K562 (cell line): ENCODE measurements at regions not wholly inside any gene's neighbourhood (a gene's known extent, or its start where the extent isn't known, plus 50 kb on each side); places are given as distances from the start of the nearest gene placed in this dataset.

Experiments used
- ATAC-seq: fragments of 200-7000 bp; cut with Tn5 transposase; 3 replicates; pipeline ENCODE4 v1.9.1; 2020; ENCODE audit warnings: moderate library complexity
- BruUV-seq: library from RNA; stranded (reverse); fragments of 400-500 nt; replicated peaks from 2 replicates; lab custom pipeline; 2021; lab: Mats Ljungman, UMichigan
- CTCF ChIA-PET: fragments of 300-600 bp; formaldehyde crosslinking; extraction: SDS; loops from one replicate; lab custom pipeline; 2021; ENCODE audit warnings: low intra/inter-chr PET ratio; lab: Yijun Ruan, JAX
- POLR2A ChIA-PET: fragments of 300-600, 350-650 bp; sonication (Branson Sonifier 250); formaldehyde crosslinking; extraction: SDS; loops from one replicate; lab custom pipeline; 2021; ENCODE audit warnings: antibody characterized with exemption, inconsistent platforms; lab: Yijun Ruan, JAX
- DNase-seq, 4 experiments: peaks; one replicate each; pipeline versions ENCODE4 v3.0.0 to v3.0.0-alpha.2; 2011 to 2018; ENCODE audit warnings: low spot score in 3 of 4, mixed read lengths in 3 of 4; ENCODE audit errors: extremely low read depth in 1 of 4
- FAIRE-seq: peaks from 2 replicates; lab custom pipeline; 2011; peaks lifted over from hg19 to GRCh38; lab: Jason Lieb, UNC
- H2AFZ ChIP-seq: 2 replicates; pipeline ENCODE4 v1.6.0; 2011; ENCODE audit warnings: low read depth, low read length, control low read depth, inconsistent platforms
- H3K27ac ChIP-seq: fragments of 200-600 bp; 3 replicates; pipeline ENCODE4 v1.8.0; 2011; ENCODE audit warnings: low read depth, mild to moderate bottlenecking, control low read depth, inconsistent platforms, low read length, moderate library complexity, mixed read lengths; ENCODE audit errors: extremely low read depth
- H3K27me3 ChIP-seq, 2 experiments: fragments of 300-600 bp in 1 of 2; 2 replicates in 1 of 2; 3 replicates in 1 of 2; pipeline versions ENCODE4 v1.6.0 to v1.8.0; 2011; ENCODE audit warnings: inconsistent platforms in 2 of 2, low read length in 2 of 2, mild to moderate bottlenecking in 1 of 2, mixed read lengths in 1 of 2, moderate library complexity in 1 of 2; ENCODE audit not compliant: control insufficient read depth in 2 of 2, insufficient read depth in 2 of 2
- H3K36me3 ChIP-seq: fragments of 300-600 bp; 3 replicates; pipeline ENCODE4 v1.8.0; 2011; ENCODE audit warnings: mild to moderate bottlenecking, low read length, inconsistent platforms; ENCODE audit not compliant: control insufficient read depth, insufficient read depth
- H3K4me1 ChIP-seq, 2 experiments: fragments of 200-600 bp in 1 of 2; replicated peaks in 1 of 2; 2 replicates in 1 of 2; 3 replicates in 1 of 2; pipeline versions ENCODE4 v1.5.1 to v1.8.0; 2011; ENCODE audit warnings: inconsistent platforms in 2 of 2, low read length in 2 of 2, mild to moderate bottlenecking in 1 of 2, mixed read lengths in 1 of 2, moderate library complexity in 1 of 2; ENCODE audit not compliant: control insufficient read depth in 2 of 2, insufficient read depth in 2 of 2
- H3K4me2 ChIP-seq: 2 replicates; pipeline ENCODE4 v1.6.1; 2011; ENCODE audit warnings: low read length, control low read depth, inconsistent platforms, mixed read lengths; ENCODE audit not compliant: insufficient read depth
- H3K4me3 ChIP-seq: fragments of 200-600 bp; sonication (generic), shearing (Covaris generic); 2 replicates; pipeline ENCODE4 v1.5.1; 2016; ENCODE audit warnings: control low read depth, inconsistent platforms
- H3K79me2 ChIP-seq: fragments of 200-600 bp; 3 replicates; pipeline ENCODE4 v1.8.0; 2011; ENCODE audit warnings: low read length, inconsistent platforms; ENCODE audit not compliant: control insufficient read depth, insufficient read depth
- H3K9ac ChIP-seq, 2 experiments: 2 replicates each; pipeline versions ENCODE4 v1.6.0 to v1.6.1; 2011; ENCODE audit warnings: low read depth in 2 of 2, low read length in 2 of 2, control low read depth in 1 of 2, inconsistent platforms in 1 of 2, mild to moderate bottlenecking in 1 of 2, mixed read lengths in 1 of 2; ENCODE audit not compliant: insufficient read depth in 1 of 2
- H3K9me1 ChIP-seq: one replicate; pipeline ENCODE4 v1.6.0; 2011; ENCODE audit warnings: inconsistent platforms, mild to moderate bottlenecking, low read length, moderate library complexity; ENCODE audit not compliant: control insufficient read depth, insufficient read depth
- H3K9me3 ChIP-seq: replicated peaks from 2 replicates; pipeline ENCODE4 v1.5.1; 2011; ENCODE audit warnings: low read depth, low read length, inconsistent platforms; ENCODE audit not compliant: control insufficient read depth, insufficient read depth
- H4K20me1 ChIP-seq: replicated peaks from 2 replicates; pipeline ENCODE4 v1.6.1; 2011; ENCODE audit warnings: low read length, inconsistent platforms, mixed read lengths; ENCODE audit not compliant: control insufficient read depth, insufficient read depth
- BDP1 ChIP-seq: IDR thresholded peaks from 3 replicates; pipeline ENCODE4 v1.6.1; 2011; ENCODE audit not compliant: insufficient read length, insufficient read depth
- E2F4 ChIP-seq: sonication (generic); formaldehyde crosslinking; IDR thresholded peaks from 2 replicates; pipeline ENCODE4 v1.8.0; 2022; ENCODE audit warnings: mild to moderate bottlenecking, low read depth, missing genetic modification reagents
- HNRNPLL ChIP-seq: fragments of 200-400 bp; formaldehyde crosslinking; IDR thresholded peaks from 2 replicates; pipeline ENCODE4 v1.6.1; 2017; ENCODE audit warnings: low read length, low read depth, mild to moderate bottlenecking; ENCODE audit not compliant: poor library complexity, severe bottlenecking
- POLR2AphosphoS2 ChIP-seq: IDR thresholded peaks from 2 replicates; pipeline ENCODE4 v1.6.1; 2012; ENCODE audit warnings: low read length, improper control_type of control experiment
- SRSF1 ChIP-seq: fragments of 200-400 bp; formaldehyde crosslinking; IDR thresholded peaks from 2 replicates; pipeline ENCODE4 v1.6.1; 2017; ENCODE audit warnings: mild to moderate bottlenecking, low read depth, low read length, moderate library complexity
- ZNF143 ChIP-seq: sonication (generic); formaldehyde crosslinking; IDR thresholded peaks from 2 replicates; pipeline ENCODE4 v1.9.0; 2022; ENCODE audit warnings: mild to moderate bottlenecking, missing genetic modification reagents
- ZNF644 ChIP-seq: fragments of 200-800 bp; sonication (Bioruptor generic); IDR thresholded peaks from 2 replicates; pipeline ENCODE4 v1.6.1; 2016; ENCODE audit warnings: low read depth, missing genetic modification characterization, missing compliant biosample characterization
- WGBS: fragments of 100-300 bp; shearing (Covaris generic); methylation state at CpG from one replicate; pipeline ENCODE4 v1.1.6; 2016; ENCODE audit warnings: low coverage, mixed read lengths; ENCODE audit not compliant: insufficient coverage; ENCODE audit errors: missing lambda C conversion rate; 5-methylcytosine and 5-hydroxymethylcytosine counted together
- in situ Hi-C: fragments of 300-500 bp; cut with MboI; formaldehyde crosslinking; loops from 4 replicates; pipeline ENCODE4 v1.15.0; 2018; ENCODE audit warnings: inconsistent platforms, mixed read lengths
- intact Hi-C: fragments of 100-400 bp; cut with micrococcal nuclease; formaldehyde crosslinking; loops from 2 replicates; pipeline ENCODE4 v1.14.2; 2022
- TF ChIP-seq, protein P1 (sequence below): IDR thresholded peaks from 2 replicates; pipeline ENCODE4 v1.6.1; 2012; ENCODE audit warnings: low read depth, low read length, improper control_type of control experiment, borderline replicate concordance

DNA sequence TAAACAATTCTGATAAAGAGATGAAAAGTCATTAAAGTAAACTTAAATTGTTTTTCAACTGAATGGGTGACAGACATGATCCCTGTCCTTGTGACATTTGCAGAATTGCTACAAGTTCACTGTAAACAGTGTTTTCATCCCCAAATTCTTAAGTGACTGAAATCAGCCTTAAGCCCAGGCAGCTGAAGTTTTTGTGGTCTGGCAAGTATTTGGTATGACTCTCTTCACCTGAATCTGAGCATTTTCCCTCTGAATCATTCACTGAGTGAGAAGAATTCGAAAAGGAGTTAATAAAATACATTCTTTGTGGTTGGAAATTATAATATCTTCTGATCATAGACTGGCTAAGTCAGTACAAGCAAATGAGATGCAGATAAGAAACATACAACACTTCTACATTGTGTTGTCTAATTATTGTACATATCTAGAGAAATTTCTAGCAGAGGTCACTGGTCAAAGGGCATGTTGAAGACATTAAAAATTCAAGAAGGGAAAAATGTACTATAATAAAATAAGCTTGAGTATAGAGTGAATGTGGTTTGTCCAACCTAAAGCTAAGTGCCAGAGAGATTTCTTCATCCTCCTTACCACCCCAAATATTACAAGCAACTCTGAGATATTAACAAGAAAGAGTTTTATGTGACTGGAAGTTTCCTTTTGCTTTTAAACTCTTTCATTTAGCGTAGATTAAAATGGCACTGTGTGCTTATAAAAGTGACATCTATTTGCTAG is 177.8 kb upstream of the DIO2 start:
- no peaks in the 10 kb centered on the region for H3K4me1 ChIP-seq
- H3K9me3 ChIP-seq, result no peaks in the 10 kb centered on the region
- ChIA-PET POLR2A (no interaction called here), CTCF (no interaction called here)
- no peak overlapping the region for H3K27ac ChIP-seq
- TF ChIP-seq HNRNPLL (no peak), E2F4 (CRISPR knock-in tag) (no peak), ZNF644 (tag) (no peak), SRSF1 (no peak), BDP1 (no peak), POLR2AphosphoS2 (no peak), ZNF143 (no peak)
- TF ChIP-seq, protein P1, sequence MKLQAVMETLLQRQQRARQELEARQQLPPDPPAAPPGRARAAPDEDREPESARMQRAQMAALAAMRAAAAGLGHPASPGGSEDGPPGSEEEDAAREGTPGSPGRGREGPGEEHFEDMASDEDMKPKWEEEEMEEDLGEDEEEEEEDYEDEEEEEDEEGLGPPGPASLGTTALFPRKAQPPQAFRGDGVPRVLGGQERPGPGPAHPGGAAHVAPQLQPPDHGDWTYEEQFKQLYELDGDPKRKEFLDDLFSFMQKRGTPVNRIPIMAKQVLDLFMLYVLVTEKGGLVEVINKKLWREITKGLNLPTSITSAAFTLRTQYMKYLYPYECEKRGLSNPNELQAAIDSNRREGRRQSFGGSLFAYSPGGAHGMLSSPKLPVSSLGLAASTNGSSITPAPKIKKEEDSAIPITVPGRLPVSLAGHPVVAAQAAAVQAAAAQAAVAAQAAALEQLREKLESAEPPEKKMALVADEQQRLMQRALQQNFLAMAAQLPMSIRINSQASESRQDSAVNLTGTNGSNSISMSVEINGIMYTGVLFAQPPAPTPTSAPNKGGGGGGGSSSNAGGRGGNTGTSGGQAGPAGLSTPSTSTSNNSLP, result no peak
- H3K27me3 ChIP-seq, result no peaks in the 10 kb centered on the region
- H3K79me2 ChIP-seq, result no peaks in the 10 kb centered on the region
- no peak overlapping the region for H3K4me2 ChIP-seq
- BruUV-seq, result no TSS peak
- no peaks in the 10 kb centered on the region for H3K9me1 ChIP-seq
- H3K4me3 ChIP-seq, result no peak overlapping the region
- WGBS, result 0% methylated on average over 2 of the region's 2 CpGs
- no peak overlapping the region for H2AFZ ChIP-seq
- intact Hi-C loops, result no loop called here
- no peaks in the 10 kb centered on the region for H4K20me1 ChIP-seq
- ATAC-seq (no peak), FAIRE-seq (no peak), DNase-seq (no peak)
- no peaks in the 10 kb centered on the region for H3K36me3 ChIP-seq
- H3K9ac ChIP-seq, result no peak overlapping the region
- in situ Hi-C loops, result no loop called here
